Lung microvascular endothelial cell (primary cell): ENCODE measurements at regions not wholly inside any gene's neighbourhood (a gene's known extent, or its start where the extent isn't known, plus 50 kb on each side); places are given as distances from the start of the nearest gene placed in this dataset.
"Not testable (repeated sequence)": the region's sequence is repeated elsewhere in the genome, so short reads cannot be mapped to it uniquely, and the experiment has no call there.

Experiments
- DNase-seq, 2 donors: peaks; one replicate each; pipeline versions ENCODE4 v3.0.0 to v3.0.0-alpha.2; 2010; ENCODE audit warnings: low read depth in 2 of 2

- peak; percentile 31 to 66 for DNase-seq
Measured at GRCh38 chr13:76829572-76830327, 56.5 kb downstream of the KCTD12 start.

GRCh38 chr13:76828316-76828741 lies 57.9 kb downstream of the KCTD12 start:
- peak in 1 of 2 donors; percentile 19 for DNase-seq

DNA sequence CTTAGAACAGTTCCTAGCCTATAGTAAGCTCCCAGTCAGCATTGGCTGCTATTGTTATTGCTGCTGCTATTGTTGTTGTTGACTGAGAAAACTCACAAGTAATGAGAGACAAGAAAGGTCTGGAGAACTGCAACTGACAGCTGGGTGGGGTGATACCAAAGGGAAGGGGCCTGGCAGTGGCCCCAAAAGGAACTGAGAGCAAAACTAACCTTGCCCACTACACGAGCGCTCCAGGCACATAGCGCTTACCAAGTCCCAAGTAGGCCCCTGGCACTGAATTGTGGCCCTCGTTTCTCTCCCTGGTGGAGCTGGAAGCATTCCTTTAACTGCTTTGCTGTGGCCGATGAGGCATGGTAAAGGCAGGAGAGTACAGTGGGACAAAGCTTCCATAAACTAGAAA lies 59.7 kb downstream of the KCTD12 start:
- no peak for DNase-seq

DNA sequence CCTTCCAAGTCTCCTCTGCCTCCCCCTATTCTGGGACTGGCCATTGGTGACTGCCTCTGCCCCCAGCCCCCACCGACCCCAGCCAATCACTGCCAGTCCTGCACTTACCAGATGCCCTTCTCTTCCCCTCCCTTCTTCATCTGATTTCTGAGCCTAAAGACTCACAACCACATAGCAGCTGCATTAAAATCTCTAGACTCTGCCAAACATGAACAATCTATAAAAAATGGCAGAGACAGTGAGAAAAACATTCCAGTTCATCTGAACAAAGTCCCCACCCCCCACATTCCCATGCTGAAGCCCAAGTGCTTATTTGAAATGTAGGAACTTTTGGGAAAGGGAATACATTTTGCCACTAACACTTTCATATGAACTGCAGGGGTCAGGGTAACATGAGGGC lies 60.8 kb downstream of the KCTD12 start:
- no peak for DNase-seq

GRCh38 chr13:76823969-76824368 lies 62.2 kb downstream of the KCTD12 start:
- DNase-seq = no peak

- peak; percentile 68 to 82 for DNase-seq
Measured at GRCh38 chr13:76822698-76823267, 63.4 kb downstream of the KCTD12 start.

DNA sequence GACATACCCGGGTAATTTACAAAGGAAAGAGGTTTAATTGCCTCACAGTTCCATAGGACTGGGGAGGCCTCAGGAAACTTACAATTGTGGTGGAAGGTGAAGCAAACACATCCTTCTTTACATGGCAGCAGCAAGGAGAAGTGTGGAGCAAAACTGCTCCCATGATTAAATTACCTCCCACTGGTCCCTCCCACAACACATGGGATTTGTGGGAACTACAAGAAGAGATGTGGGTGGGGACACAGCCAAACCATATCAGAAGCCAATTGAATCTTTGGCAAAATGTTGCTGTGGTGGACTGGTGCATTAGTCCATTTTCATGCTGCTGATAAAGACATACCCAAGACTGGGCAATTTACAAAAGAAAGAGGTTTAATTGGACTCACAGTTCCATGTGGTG lies 65.0 kb downstream of the KCTD12 start:
- not testable (repeated sequence) for DNase-seq

GRCh38 chr13:76820759-76821158 lies 65.4 kb downstream of the KCTD12 start:
- DNase-seq = peak in 1 of 2 donors; percentile 36

DNA sequence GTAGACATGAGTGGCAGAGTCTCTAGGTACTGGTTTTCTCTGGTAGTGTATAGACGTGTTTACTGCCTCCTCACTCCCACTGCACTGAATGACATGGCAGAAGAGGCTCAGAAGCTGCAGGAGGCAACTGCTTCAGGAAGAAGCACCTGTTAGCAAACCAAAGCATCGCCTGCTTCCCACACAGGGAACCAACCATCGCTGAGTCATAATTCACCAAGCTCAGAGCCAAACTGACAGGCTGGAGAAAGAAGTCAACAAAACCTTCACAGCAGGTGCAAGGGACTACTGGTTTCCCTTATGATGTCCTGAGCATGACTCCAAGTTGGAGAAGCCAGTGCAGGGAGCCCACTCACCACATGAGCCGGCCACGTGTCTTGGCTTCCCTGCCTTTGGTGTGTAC lies 69.8 kb downstream of the KCTD12 start:
- no peak for DNase-seq

DNA sequence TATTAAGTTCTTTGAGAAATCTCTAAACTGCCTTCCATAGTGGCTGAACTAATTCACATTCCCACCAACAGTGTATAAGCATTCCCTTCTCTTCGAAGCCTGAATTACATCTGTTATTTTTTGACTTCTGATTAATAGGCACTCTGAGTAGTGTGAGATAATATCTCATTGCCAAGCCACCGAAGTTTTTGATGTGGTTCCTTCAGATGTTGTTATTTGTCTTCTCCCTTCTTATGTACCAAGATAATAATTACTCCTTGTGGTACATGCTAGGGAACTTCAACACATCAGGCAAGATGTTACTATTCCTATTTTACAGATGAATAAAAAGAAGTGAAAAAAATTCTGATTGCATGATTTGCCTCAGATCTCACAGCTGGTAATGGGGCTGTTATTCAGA lies 70.9 kb downstream of the KCTD12 start:
- no peak for DNase-seq

DNA sequence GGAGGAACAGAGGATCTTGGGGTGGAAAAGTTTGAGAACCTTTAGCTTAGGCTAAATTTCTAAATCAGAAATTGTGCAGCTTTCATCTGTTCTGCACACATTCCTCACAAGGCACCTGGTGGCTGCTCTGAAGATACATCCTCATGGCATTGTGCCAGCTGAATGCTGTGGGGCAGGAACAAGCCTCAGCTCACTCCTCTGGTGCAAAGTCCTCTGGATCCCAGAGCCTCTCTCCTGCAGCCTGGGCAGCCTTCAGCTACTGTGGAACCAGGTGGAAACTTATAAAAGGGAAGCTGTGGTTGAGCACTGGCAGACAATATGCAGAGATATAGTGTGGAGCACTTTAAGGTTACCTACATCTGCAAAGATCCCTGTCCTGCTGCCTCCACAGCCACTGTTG lies 72.3 kb downstream of the KCTD12 start:
- DNase-seq = peak in 1 of 2 donors; percentile 47

GRCh38 chr13:76813000-76813691 lies 73.1 kb downstream of the KCTD12 start:
- peak; percentile 68 to 99 for DNase-seq

GRCh38 chr13:76812206-76812897 lies 73.9 kb downstream of the KCTD12 start:
- DNase-seq = no peak

DNA sequence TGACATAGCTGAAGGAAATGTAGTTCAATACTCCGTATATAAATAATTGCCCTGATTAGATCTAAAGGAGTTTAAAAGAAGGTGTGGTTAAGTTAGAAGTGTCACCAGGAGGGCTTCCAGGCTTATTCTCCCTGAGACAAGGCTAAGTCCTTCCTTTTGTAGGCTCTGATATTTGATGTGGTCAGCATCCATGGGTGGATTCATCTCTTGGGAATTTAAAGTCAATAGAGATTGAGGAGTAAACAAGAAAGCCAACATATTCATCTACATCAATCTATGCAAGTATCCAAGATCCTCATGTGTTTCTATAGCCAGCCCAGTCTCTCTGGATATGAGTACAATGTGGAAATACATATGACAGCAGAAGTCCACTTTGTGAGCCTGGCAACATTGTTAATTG lies 76.8 kb downstream of the KCTD12 start:
- DNase-seq = no peak

DNA sequence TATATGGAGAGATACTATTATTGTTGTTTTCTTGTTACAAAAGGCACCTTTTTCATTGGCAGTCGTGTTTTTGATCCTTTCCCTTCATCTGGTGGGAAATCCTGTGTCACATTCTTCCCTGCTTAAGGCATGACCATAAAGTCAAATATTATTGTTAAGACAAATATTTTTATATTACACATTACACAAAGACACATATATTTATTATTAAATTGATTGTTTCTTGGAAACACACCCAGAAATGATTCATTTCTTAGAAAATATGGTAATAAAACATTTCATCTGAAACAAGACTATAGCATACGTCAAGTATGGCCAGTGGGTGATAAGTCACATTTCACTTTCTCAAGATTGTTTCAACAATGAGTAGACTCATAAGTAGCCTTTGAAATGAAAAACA lies 77.3 kb downstream of the KCTD12 start:
- DNase-seq = peak in 1 of 2 donors; percentile 34

GRCh38 chr13:76804801-76805200 lies 81.4 kb downstream of the KCTD12 start:
- no peak for DNase-seq

DNA sequence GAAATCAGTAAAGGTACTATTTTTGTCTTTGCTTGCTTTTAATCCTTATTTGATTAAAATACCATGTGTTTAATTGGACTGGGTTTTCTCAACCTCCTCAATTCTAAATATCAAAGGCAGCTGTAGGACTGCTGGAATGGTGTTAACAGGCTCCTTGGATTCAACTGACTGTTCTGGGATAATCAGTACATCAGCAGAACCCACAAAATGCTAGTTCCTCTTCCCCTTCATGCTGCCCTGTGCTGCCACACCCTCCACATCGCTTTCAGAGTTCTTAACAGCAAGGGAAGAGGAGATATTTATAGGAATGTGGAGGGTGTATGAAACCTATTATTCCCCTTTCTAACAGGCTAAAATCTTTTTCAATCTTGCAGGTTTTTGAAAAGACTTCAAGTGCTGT lies 82.4 kb downstream of the KCTD12 start:
- no peak for DNase-seq

DNA sequence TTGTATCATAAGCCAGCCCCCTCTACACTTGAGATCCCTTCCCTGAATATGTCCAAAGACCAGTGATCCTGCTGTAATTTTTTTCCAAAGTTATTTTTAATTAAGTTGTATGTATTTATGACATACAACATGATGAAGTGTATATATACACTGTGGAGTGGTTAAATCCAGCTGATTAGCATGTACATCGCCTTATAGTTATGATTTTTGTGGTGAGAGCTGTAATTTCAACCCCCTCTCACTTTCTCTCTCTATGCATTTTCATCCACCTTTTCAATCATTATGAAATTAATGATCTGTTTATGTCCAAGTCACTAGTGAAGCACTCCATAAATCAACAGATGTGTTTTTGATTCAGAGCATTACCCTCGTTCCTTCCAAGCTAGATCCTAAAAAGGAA lies 85.3 kb downstream of the KCTD12 start:
- no peak for DNase-seq

GRCh38 chr13:76799696-76800095 lies 86.5 kb downstream of the KCTD12 start:
- DNase-seq = peak; percentile 79 to 93

DNA sequence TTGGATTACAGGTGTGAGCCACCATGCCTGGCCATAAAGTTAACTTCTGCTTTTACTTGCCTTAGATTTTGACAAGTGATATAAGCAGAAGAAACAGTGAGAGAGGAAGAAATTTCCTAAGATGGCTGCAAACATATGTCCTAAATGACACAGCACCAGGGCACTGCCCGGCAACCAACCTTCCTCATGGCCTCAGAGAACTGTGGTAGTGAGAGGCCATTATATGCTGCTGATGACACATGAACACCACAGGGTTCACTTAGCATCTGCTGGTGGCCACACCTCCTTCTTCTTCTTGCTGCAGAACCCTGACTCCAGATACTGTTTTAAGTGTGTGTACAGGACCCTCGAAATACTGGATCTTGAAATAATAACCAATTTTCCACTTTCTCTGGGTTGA lies 88.2 kb downstream of the KCTD12 start:
- DNase-seq = no peak

DNA sequence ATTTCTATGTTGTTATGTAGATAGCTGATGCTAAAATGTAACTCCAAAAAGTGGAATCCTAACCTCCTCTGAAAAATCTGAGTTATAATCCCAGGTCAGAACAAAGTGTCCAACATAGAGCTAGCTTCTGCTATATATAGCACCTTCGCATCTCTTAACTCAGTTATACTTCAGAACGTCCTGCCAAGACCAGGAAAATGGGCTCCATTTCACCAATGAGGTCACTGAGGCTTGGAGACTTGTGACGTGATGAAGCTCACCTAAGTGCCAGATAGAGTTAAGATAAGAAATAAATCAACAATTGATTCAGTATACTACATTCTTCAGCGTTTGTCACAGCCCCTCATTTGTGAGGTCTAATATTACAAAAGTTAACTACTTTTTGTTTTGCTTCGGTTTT lies 88.8 kb downstream of the KCTD12 start:
- DNase-seq = no peak

- DNase-seq = no peak
Measured at GRCh38 chr13:76796851-76797250, 89.4 kb downstream of the KCTD12 start.
